ENCODE measurements at regions not wholly inside any gene's neighbourhood (a gene's known extent, or its start where the extent isn't known, plus 50 kb on each side); places are given as distances from the start of the nearest gene placed in this dataset.

GRCh38 chr5:84695330-84695729 is 310.6 kb upstream of the EDIL3 start:
- no TSS peak for BruUV-seq (replicated peaks)
- intact Hi-C loops (cut with micrococcal nuclease; ENCODE audit: unreplicated experiment), result no loop called here
- ATAC-seq (no peak), DNase-seq (ENCODE audit: low spot score) (no peak), FAIRE-seq (no peak)
- in situ Hi-C loops (cut with HindIII; ENCODE audit: extremely low pct_ligation_motif_present, low pct_unique_long_range_greater_than_20kb), result no loop called here
- ChIA-PET POLR2A (no interaction called here), CTCF (ENCODE audit: low intra/inter-chr PET ratio, low total read pairs) (no interaction called here)
- 18% methylated on average over 3 of the region's 3 CpGs for WGBS (ENCODE audit: low lambda C conversion rate)
- no peaks in the 10 kb centered on the region for H3K36me3 ChIP-seq (replicated peaks in 1 of 2; ENCODE audit: control insufficient read depth in 1 of 2, insufficient read depth in 2 of 2, low read length in 2 of 2)
- no peaks in the 10 kb centered on the region for H3K4me1 ChIP-seq (ENCODE audit: insufficient read depth, low read length)
- no peaks in the 10 kb centered on the region for H3K79me2 ChIP-seq (ENCODE audit: insufficient read depth, low read length)
- no peaks in the 10 kb centered on the region for H4K20me1 ChIP-seq (ENCODE audit: insufficient read depth, low read length)
- H3K4me2 ChIP-seq (ENCODE audit: low read depth, low read length), result no peak overlapping the region
- TF ChIP-seq ZNF792 (CRISPR knock-in tag; IDR thresholded peaks at IDR 0.05) (no peak), HHEX (CRISPR knock-in tag; IDR thresholded peaks at IDR 0.05) (no peak), TAF15 (IDR thresholded peaks at IDR 0.05; ENCODE audit: low read depth, low read length, poor library complexity, severe bottlenecking) (no peak), ZNF331 (CRISPR knock-in tag; IDR thresholded peaks at IDR 0.05) (no peak), ZNF598 (CRISPR knock-in tag; IDR thresholded peaks at IDR 0.05; ENCODE audit: borderline replicate concordance) (no peak), SIN3A (IDR thresholded peaks at IDR 0.05; ENCODE audit: borderline replicate concordance, low read depth, low read length) (no peak), NR2F2 (IDR thresholded peaks at IDR 0.05; ENCODE audit: borderline replicate concordance, low read depth) (no peak), E2F5 (CRISPR knock-in tag; conservative IDR thresholded peaks at IDR 0.05) (no peak), ZNF234 (CRISPR knock-in tag; conservative IDR thresholded peaks at IDR 0.05) (no peak), FUBP1 (CRISPR knock-in tag; IDR thresholded peaks at IDR 0.05; ENCODE audit: borderline replicate concordance) (no peak), ZNF30 (CRISPR knock-in tag; IDR thresholded peaks at IDR 0.05) (no peak), ZNF24 (IDR thresholded peaks at IDR 0.05) (no peak), IRX3 (CRISPR knock-in tag; IDR thresholded peaks at IDR 0.05; ENCODE audit: borderline replicate concordance, low read depth) (no peak), HES4 (CRISPR knock-in tag; IDR thresholded peaks at IDR 0.05; ENCODE audit: borderline replicate concordance) (no peak), ZNF383 (CRISPR knock-in tag; IDR thresholded peaks at IDR 0.05; ENCODE audit: borderline replicate concordance) (no peak), FOSL1 (CRISPR knock-in tag; IDR thresholded peaks at IDR 0.05; ENCODE audit: borderline replicate concordance) (no peak), ZKSCAN5 (CRISPR knock-in tag; IDR thresholded peaks at IDR 0.05) (no peak), HDAC2 (CRISPR knock-in tag; IDR thresholded peaks at IDR 0.05) (no peak), ZBTB38 (CRISPR knock-in tag; IDR thresholded peaks at IDR 0.05) (no peak)
- H3K9ac ChIP-seq (ENCODE audit: insufficient read depth, low read depth, low read length), result no peak overlapping the region
- H2AFZ ChIP-seq (ENCODE audit: low read length), result no peak overlapping the region
- H3K27me3 ChIP-seq (ENCODE audit: control insufficient read depth in 1 of 2, insufficient read depth in 2 of 2, low read length in 2 of 2), result no peaks in the 10 kb centered on the region
- no peak overlapping the region for H3K27ac ChIP-seq (ENCODE audit: extremely low read length, insufficient read depth, low read length)
- H3K4me3 ChIP-seq (replicated peaks in 1 of 3; ENCODE audit: insufficient read depth in 1 of 3, low read depth in 2 of 3, low read length in 3 of 3), result no peak overlapping the region
- no peaks in the 10 kb centered on the region for H3K9me3 ChIP-seq (ENCODE audit: low read length)

All from HepG2 (cell line).